Left renal cortex interstitium (tissue), 4 donors: ENCODE measurements at regions not wholly inside any gene's neighbourhood (a gene's known extent, or its start where the extent isn't known, plus 50 kb on each side); places are given as distances from the start of the nearest gene placed in this dataset.

Experiments used
- DNase-seq, 4 donors: peaks; one replicate each; pipeline ENCODE4 v3.0.0-alpha.2; 2013; ENCODE audit warnings: low read depth in 4 of 4, low spot score in 2 of 4, missing footprints in 1 of 4

GRCh38 chrX:49773993-49774392 lies 55.1 kb upstream of the PAGE4 start:
- DNase-seq = no peak

DNA sequence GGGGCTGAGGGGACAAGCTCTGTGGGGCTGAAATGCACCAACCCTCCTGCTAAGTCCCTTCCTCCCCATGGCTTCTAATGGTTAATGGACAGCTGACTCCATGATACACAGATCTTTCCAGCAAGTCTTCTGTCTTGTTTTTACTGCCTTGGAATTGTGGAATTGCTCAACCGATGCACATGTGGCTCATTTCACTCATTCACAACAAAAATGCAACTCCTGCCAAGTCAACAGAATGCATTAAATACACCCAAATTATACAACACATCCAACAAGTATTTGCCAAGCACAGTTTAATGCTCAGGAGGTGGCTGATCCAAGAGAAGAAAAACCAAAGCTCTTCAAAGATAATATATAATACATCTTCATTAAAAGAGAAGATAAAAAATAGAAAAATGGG lies 61.9 kb upstream of the PAGE4 start:
- no peak for DNase-seq

GRCh38 chrX:49762175-49762720 lies 66.5 kb upstream of the PAGE1 start:
- DNase-seq = no peak

DNA sequence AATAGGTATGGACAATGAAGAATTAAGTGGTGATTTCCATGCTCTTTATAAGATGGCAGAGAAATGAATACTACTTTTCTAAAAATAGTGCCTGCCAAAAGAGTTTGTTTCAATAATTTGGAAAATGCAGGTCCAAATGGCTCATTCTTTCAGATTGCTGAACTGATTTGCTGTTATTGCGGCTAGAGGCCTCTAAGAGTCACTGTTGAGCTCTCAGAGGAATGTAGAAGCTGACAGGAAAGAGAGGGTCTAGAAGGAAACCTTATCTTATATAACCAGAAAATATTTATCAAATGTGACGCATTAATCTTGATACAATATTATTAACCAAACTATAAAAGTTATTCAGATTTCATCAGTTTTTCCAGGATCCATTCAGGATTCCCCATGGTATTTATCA lies 65.7 kb upstream of the PAGE1 start:
- no peak for DNase-seq

- DNase-seq = no peak
Observed at GRCh38 chrX:49760290-49760890, 64.6 kb upstream of the PAGE1 start.

GRCh38 chrX:49756692-49757091 lies 60.9 kb upstream of the PAGE1 start:
- no peak for DNase-seq

DNA sequence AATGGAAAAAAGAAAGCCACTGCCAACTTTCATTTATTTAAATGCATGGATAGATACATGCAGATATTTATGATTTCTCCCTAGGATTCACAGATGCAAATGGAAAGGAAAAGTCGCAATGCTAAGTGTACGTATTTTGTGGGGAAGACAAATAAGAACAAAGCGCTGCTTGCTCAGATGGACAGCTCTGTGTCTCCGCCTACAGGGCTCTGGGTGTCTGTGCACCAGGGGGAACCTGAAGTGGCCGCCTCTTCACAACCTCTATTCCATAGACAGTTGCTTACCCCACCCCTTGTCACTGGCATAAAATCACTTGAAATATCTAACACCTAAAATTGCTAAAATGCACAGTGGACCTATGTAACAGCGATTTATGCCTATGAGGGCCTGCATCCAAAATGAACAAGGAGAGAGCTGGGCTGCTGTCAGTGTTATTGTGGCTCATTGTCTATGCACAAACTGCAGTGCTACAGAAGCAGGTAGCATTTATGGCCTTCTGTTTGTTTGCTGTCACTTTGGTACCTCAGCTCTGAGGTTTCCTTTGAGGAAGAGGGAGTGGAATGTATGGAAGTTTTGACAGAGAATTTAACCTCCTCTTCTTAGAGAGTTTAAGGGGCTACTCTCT lies 58.6 kb upstream of the PAGE1 start:
- DNase-seq = peak in 1 of 4 donors; percentile 41

DNA sequence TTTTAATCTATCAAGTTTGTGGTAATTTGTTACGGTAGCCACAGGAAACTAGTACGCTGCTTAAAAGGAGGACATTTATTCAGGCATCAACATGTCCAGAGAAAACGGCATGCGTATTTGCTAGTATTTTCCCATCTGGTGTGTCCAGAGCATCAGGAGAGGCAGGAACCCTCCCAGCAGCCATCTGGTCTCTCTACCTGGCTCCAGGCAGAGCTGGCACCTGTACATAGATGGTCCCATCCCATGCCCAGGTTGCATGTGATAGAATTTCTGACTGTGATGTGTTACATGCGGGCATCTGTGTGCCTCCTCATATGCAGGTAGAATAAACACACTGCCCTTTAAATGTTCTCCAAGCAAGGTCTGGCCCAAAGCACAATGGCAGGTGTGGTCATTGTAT lies 57.9 kb upstream of the PAGE1 start:
- DNase-seq = no peak

DNA sequence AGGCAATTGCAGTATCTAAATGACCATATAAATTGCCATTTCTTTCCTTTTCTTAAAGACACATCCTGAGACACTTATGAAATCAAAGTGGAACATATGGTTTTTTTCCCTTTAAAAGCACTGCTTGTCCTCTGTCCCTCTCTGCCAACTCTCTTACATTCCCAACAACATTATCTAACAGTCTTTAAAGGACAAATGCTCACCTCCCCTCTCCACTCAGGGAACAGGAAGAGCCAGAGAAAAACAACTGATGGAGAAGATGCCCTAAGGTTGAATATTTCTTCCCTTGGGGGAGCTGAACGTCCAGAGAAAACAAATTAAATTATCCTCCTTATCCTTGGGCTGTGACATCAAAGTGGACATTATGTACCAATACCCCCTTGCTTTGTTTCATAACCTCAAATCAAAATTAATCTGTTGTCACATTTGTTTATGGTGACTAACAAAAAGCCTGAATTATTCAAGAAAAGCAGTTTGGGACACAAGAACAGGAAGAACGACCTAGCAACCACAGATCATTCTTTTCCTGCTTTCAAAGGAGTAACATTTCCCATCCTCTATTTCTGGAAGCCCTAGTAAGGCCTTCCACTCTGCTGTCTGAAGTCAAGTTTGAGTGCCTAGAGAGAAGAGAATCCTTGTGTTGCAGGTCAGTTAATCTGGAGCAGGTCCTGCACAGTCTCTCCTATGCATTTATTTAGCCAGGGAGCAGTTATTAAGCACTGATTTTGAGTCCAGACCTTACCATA lies 52.6 kb upstream of the PAGE1 start:
- DNase-seq = no peak

- no peak for DNase-seq
Observed at GRCh38 chrX:49746306-49746705, 50.5 kb upstream of the PAGE1 start.
